GM12891 (cell line): ENCODE measurements at regions not wholly inside any gene's neighbourhood (a gene's known extent, or its start where the extent isn't known, plus 50 kb on each side); places are given as distances from the start of the nearest gene placed in this dataset.

ENCODE experiments used
- POLR2A ChIP-seq: IDR thresholded peaks from 2 replicates; pipeline ENCODE4 v1.6.1; 2011; ENCODE audit warnings: low read depth, low read length, control low read depth
- POLR2AphosphoS5 ChIP-seq: IDR thresholded peaks from 2 replicates; pipeline ENCODE4 v1.6.1; 2011; ENCODE audit warnings: low read depth, low read length, control low read depth
- POU2F2 ChIP-seq: IDR thresholded peaks from 2 replicates; pipeline ENCODE4 v1.6.1; 2011; ENCODE audit warnings: low read depth, mild to moderate bottlenecking, control low read depth, low read length, moderate library complexity
- SPI1 ChIP-seq: IDR thresholded peaks from 2 replicates; pipeline ENCODE4 v1.6.1; 2011; ENCODE audit warnings: low read depth, low read length, control low read depth
- TAF1 ChIP-seq: IDR thresholded peaks from 2 replicates; pipeline ENCODE4 v1.6.1; 2011; ENCODE audit warnings: low read depth, low read length, control low read depth

GRCh38 chr2:230658877-230659652 is 53.6 kb upstream of the CAB39 start:
- TF ChIP-seq POLR2A (no peak), POU2F2 (peak; percentile 98), POLR2AphosphoS5 (no peak; the same call in 1 of the 2 replicates), TAF1 (no peak), SPI1 (0 out of 2 replicates have a peak, but pooled peaks have one; percentile 19)
